Mucosa of descending colon (tissue), 3 donors: ENCODE measurements at regions not wholly inside any gene's neighbourhood (a gene's known extent, or its start where the extent isn't known, plus 50 kb on each side); places are given as distances from the start of the nearest gene placed in this dataset.

Experiments used
- ATAC-seq: fragments of 200-7000 bp; cut with Tn5 transposase; one replicate; pipeline ENCODE4 v1.9.1; 2020; ENCODE audit warnings: mild to moderate bottlenecking, moderate library complexity
- DNase-seq, 3 donors: peaks; one replicate each; pipeline ENCODE4 v3.0.0-alpha.2; 2020
- H3K36me3 ChIP-seq: fragments of 200-600 bp; one replicate; pipeline ENCODE4 v1.8.0; 2021; ENCODE audit warnings: low read depth, mild to moderate bottlenecking
- H3K4me1 ChIP-seq: fragments of 200-600 bp; one replicate; pipeline ENCODE4 v1.8.0; 2021; ENCODE audit warnings: low read depth, mild to moderate bottlenecking
- H3K4me3 ChIP-seq: fragments of 200-600 bp; one replicate; pipeline ENCODE4 v1.8.0; 2021; ENCODE audit warnings: mild to moderate bottlenecking
- H3K9me3 ChIP-seq: fragments of 200-600 bp; one replicate; pipeline ENCODE4 v1.8.0; 2021; ENCODE audit warnings: mild to moderate bottlenecking
- CTCF ChIP-seq: fragments of 200-600 bp; IDR thresholded peaks from one replicate; pipeline ENCODE4 v1.8.0; 2022; ENCODE audit warnings: antibody characterized with exemption, mild to moderate bottlenecking
- intact Hi-C, 2 donors: fragments of 100-400 bp; cut with DNase I in 1 of 2; cut with micrococcal nuclease in 1 of 2; formaldehyde crosslinking; loops; one replicate each; pipeline versions ENCODE4 v1.11.0 to v1.11.1; 2022; cut with DNase I, micrococcal nuclease
- donor health status: DM: no; HTN: no; CAD: no; lungs with moderate emphysema.
- donor health status: DM: no; HTN: no; CAD: no.
- donor health status: DM: no; HTN: yes; CAD: no.

DNA sequence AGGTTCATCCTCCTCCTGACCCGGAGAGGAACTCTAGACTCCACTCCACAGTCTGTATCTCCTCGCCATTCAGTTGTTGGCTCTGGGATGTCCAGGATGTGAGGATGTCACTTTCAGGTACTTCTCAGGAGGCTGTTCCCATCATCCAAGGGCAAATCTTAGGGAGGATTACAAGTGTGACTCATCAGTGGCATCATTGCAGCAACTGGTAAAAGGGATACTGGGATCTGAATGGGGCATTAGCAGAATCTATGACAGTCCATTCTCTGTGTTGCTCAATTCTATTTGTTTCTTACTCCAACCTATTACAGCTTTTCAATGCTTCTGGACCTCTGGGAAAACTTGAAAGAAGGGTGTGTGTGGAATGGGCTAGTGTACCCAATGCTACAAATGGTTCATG is 81.5 kb upstream of the FN1 start:
- H3K36me3 ChIP-seq, result no peaks in the 10 kb centered on the region
- ATAC-seq, result no peak
- no peak for DNase-seq
- H3K4me1 ChIP-seq, result no peaks in the 10 kb centered on the region
- no peak for TF ChIP-seq CTCF
- intact Hi-C loops, result no loop called here
- H3K4me3 ChIP-seq, result no peak overlapping the region
- no peaks in the 10 kb centered on the region for H3K9me3 ChIP-seq

- TF ChIP-seq CTCF, result no peak
- intact Hi-C loops, result no loop called here
- H3K36me3 ChIP-seq, result no peaks in the 10 kb centered on the region
- no peaks in the 10 kb centered on the region for H3K4me1 ChIP-seq
- no peaks in the 10 kb centered on the region for H3K9me3 ChIP-seq
- ATAC-seq, result no peak
- no peak overlapping the region for H3K4me3 ChIP-seq
- DNase-seq, result no peak
These were observed 78.6 kb upstream of the FN1 start for GRCh38 chr2:215514516-215514915.

GRCh38 chr2:215511454-215512346 is 75.8 kb upstream of the FN1 start:
- Histone ChIP-seq H3K4me1 (no peaks in the 10 kb centered on the region), H3K36me3 (no peaks in the 10 kb centered on the region), H3K9me3 (no peaks in the 10 kb centered on the region), H3K4me3 (no peak overlapping the region)
- no peak for DNase-seq
- ATAC-seq, result no peak
- intact Hi-C loops, result no loop called here
- TF ChIP-seq CTCF, result no peak

DNA sequence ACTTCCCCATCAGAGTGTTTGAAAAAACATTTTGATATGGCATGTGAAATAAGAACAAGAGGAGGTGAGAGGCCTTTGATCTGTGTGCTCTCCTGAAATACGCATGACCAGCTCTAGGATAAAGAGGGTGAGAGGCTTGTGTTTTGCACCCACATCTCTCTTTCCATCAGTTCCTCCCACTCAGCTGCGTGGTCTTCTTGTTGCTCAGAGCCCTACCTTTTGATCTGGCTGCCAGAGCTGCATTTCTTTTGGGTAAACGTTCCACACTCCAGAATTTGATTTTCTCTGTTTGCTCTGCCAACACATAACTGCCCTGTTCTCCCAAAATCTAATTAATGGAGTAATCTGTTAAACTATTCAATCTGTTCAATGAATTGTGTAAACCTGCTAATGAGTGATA is 72.0 kb upstream of the FN1 start:
- ATAC-seq, result no peak
- no peaks in the 10 kb centered on the region for H3K36me3 ChIP-seq
- H3K4me3 ChIP-seq, result no peak overlapping the region
- H3K9me3 ChIP-seq, result no peaks in the 10 kb centered on the region
- intact Hi-C loops, result no loop called here
- no peak for DNase-seq
- H3K4me1 ChIP-seq, result peaks cover 13% of the 10 kb centered on the region
- TF ChIP-seq CTCF, result no peak

DNA sequence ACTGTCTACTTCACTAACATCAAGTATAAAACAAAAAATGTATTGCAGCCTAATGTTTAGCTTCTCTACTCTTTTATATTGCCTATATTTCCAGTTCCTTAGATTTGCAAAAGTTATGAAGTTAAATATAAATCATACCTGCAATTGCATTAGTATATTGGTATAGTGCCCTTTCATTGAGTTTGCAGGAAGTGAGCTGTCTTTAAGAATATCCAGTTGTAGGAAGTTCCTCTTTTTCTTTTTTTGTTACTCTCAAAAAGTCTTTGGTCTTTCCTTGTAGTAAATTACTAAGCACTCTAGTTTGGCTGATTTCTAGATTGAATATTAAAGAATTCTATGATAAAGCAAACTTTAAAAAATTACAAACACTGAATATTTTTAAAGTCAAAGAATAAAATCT is 71.3 kb upstream of the FN1 start:
- Histone ChIP-seq H3K36me3 (no peaks in the 10 kb centered on the region), H3K4me1 (peaks cover 13% of the 10 kb centered on the region), H3K9me3 (no peaks in the 10 kb centered on the region), H3K4me3 (no peak overlapping the region)
- intact Hi-C loops, result no loop called here
- DNase-seq (no peak), ATAC-seq (peak; percentile 52)
- no peak for TF ChIP-seq CTCF
